ENCODE measurements at regions not wholly inside any gene's neighbourhood (a gene's known extent, or its start where the extent isn't known, plus 50 kb on each side); places are given as distances from the start of the nearest gene placed in this dataset.

- TF ChIP-seq POLR2A (IDR thresholded peaks at IDR 0.05) (no peak), POLR2AphosphoS5 (IDR thresholded peaks at IDR 0.05) (no peak), EP300 (IDR thresholded peaks at IDR 0.05) (no peak)
- TF ChIP-seq, protein P1, sequence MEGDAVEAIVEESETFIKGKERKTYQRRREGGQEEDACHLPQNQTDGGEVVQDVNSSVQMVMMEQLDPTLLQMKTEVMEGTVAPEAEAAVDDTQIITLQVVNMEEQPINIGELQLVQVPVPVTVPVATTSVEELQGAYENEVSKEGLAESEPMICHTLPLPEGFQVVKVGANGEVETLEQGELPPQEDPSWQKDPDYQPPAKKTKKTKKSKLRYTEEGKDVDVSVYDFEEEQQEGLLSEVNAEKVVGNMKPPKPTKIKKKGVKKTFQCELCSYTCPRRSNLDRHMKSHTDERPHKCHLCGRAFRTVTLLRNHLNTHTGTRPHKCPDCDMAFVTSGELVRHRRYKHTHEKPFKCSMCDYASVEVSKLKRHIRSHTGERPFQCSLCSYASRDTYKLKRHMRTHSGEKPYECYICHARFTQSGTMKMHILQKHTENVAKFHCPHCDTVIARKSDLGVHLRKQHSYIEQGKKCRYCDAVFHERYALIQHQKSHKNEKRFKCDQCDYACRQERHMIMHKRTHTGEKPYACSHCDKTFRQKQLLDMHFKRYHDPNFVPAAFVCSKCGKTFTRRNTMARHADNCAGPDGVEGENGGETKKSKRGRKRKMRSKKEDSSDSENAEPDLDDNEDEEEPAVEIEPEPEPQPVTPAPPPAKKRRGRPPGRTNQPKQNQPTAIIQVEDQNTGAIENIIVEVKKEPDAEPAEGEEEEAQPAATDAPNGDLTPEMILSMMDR (IDR thresholded peaks at IDR 0.05): no peak
Measured at GRCh38 chr1:82258887-82259286, 458.2 kb downstream of the ADGRL2 start.

Measured in suprapubic skin (tissue), 4 donors.